Caco-2 (cell line): ENCODE measurements at regions not wholly inside any gene's neighbourhood (a gene's known extent, or its start where the extent isn't known, plus 50 kb on each side); places are given as distances from the start of the nearest gene placed in this dataset.

ENCODE experiments used
- BruUV-seq: library from RNA; stranded (reverse); fragments of 400-500 nt; replicated peaks from 2 replicates; lab custom pipeline; 2021; lab: Mats Ljungman, UMichigan
- CTCF ChIA-PET: fragments of 300-600 bp; sonication (Branson Sonifier 250); formaldehyde crosslinking; loops from one replicate; lab custom pipeline; 2022; ENCODE audit warnings: antibody characterized with exemption; lab: Charles Lee
- POLR2A ChIA-PET: fragments of 300-600 bp; sonication (Branson Sonifier 250); formaldehyde crosslinking; loops from one replicate; lab custom pipeline; 2022; ENCODE audit warnings: antibody characterized with exemption; lab: Charles Lee
- DNase-seq, 2 experiments: peaks; one replicate each; pipeline versions ENCODE4 v3.0.0 to v3.0.0-alpha.2; 2020 to 2022
- H3K27me3 ChIP-seq: replicated peaks from 2 replicates; pipeline ENCODE4 v1.6.0; 2011; ENCODE audit warnings: low read length; ENCODE audit not compliant: control insufficient read depth, insufficient read depth
- H3K36me3 ChIP-seq: 2 replicates; pipeline ENCODE4 v1.5.1; 2011; ENCODE audit warnings: low read length; ENCODE audit not compliant: control insufficient read depth, insufficient read depth
- H3K4me1 ChIP-seq: fragments of 250-450 bp; sonication (Bioruptor Pico); 2 replicates; pipeline ENCODE4 v1.5.1; 2020; ENCODE audit warnings: mild to moderate bottlenecking
- H3K4me3 ChIP-seq: 2 replicates; pipeline ENCODE4 v1.5.1; 2011; ENCODE audit warnings: low read depth, mild to moderate bottlenecking, control low read depth, low read length
- H3K9me3 ChIP-seq: fragments of 250-450 bp; sonication (Bioruptor Pico); 2 replicates; pipeline ENCODE4 v1.5.1; 2020; ENCODE audit warnings: mild to moderate bottlenecking, moderate library complexity
- H3K27ac Mint-ChIP-seq: one replicate; pipeline ENCODE4 v1.8.0; 2022; ENCODE audit warnings: mixed read lengths; ENCODE audit not compliant: unreplicated experiment
- H3K27me3 Mint-ChIP-seq: one replicate; pipeline ENCODE4 v1.8.0; 2022; ENCODE audit warnings: mixed read lengths; ENCODE audit not compliant: insufficient read depth, unreplicated experiment
- H3K36me3 Mint-ChIP-seq: one replicate; pipeline ENCODE4 v1.8.0; 2022; ENCODE audit warnings: mild to moderate bottlenecking, mixed read lengths; ENCODE audit not compliant: insufficient read depth, unreplicated experiment
- H3K4me1 Mint-ChIP-seq: one replicate; pipeline ENCODE4 v1.8.0; 2022; ENCODE audit warnings: low read depth, mixed read lengths; ENCODE audit not compliant: unreplicated experiment
- H3K4me3 Mint-ChIP-seq: one replicate; pipeline ENCODE4 v1.8.0; 2022; ENCODE audit warnings: mild to moderate bottlenecking, moderate library complexity, mixed read lengths; ENCODE audit not compliant: unreplicated experiment
- H3K9me3 Mint-ChIP-seq: one replicate; pipeline ENCODE4 v1.8.0; 2022; ENCODE audit warnings: mixed read lengths; ENCODE audit not compliant: unreplicated experiment
- CTCF ChIP-seq, 2 experiments: fragments of 200-600 bp in 1 of 2; IDR thresholded peaks; 1 replicate in 1 of 2; 2 replicates in 1 of 2; pipeline versions ENCODE4 v1.5.1 to v1.8.0; 2011 to 2022; ENCODE audit warnings: antibody characterized with exemption in 1 of 2, control low read depth in 1 of 2, inconsistent platforms in 1 of 2, low read depth in 1 of 2, low read length in 1 of 2, mild to moderate bottlenecking in 1 of 2, moderate library complexity in 1 of 2; ENCODE audit not compliant: insufficient read depth in 1 of 2, severe bottlenecking in 1 of 2, unreplicated experiment in 1 of 2
- intact Hi-C: fragments of 100-400 bp; cut with micrococcal nuclease; formaldehyde crosslinking; loops from one replicate; pipeline ENCODE4 v1.10.0; 2022; ENCODE audit not compliant: unreplicated experiment

GRCh38 chr1:57945045-57945444, 521.2 kb upstream of the DAB1 start:
- intact Hi-C loops = no loop called here
- TF ChIP-seq CTCF (IDR thresholded peaks at IDR 0.05; ENCODE audit: insufficient read depth in 1 of 2, low read depth in 1 of 2, low read length in 1 of 2, severe bottlenecking in 1 of 2, unreplicated experiment in 1 of 2) = no peak
- no peaks in the 10 kb centered on the region for H3K36me3 ChIP-seq
- Mint-ChIP-seq H3K4me1 (no peaks in the 10 kb centered on the region), H3K27ac (no peak overlapping the region), H3K27me3 (no peaks in the 10 kb centered on the region), H3K9me3 (no peaks in the 10 kb centered on the region), H3K36me3 (no peaks in the 10 kb centered on the region), H3K4me3 (no peak overlapping the region)
- H3K4me1 ChIP-seq = no peaks in the 10 kb centered on the region
- DNase-seq = no peak
- ChIA-PET POLR2A (no interaction called here), CTCF (no interaction called here)
- H3K27me3 ChIP-seq = no peaks in the 10 kb centered on the region
- BruUV-seq = no TSS peak
- no peak overlapping the region for H3K4me3 ChIP-seq
- no peaks in the 10 kb centered on the region for H3K9me3 ChIP-seq

- no peaks in the 10 kb centered on the region for H3K9me3 Mint-ChIP-seq
- ChIA-PET CTCF (no interaction called here), POLR2A (no interaction called here)
- H3K36me3 Mint-ChIP-seq = no peaks in the 10 kb centered on the region
- H3K4me3 ChIP-seq = no peak overlapping the region
- no peaks in the 10 kb centered on the region for H3K27me3 Mint-ChIP-seq
- TF ChIP-seq CTCF (IDR thresholded peaks at IDR 0.05; ENCODE audit: insufficient read depth in 1 of 2, low read depth in 1 of 2, low read length in 1 of 2, severe bottlenecking in 1 of 2, unreplicated experiment in 1 of 2) = no peak
- H3K4me3 Mint-ChIP-seq = no peak overlapping the region
- no peaks in the 10 kb centered on the region for H3K36me3 ChIP-seq
- no peaks in the 10 kb centered on the region for H3K4me1 Mint-ChIP-seq
- H3K4me1 ChIP-seq = no peaks in the 10 kb centered on the region
- intact Hi-C loops = no loop called here
- BruUV-seq = no TSS peak
- DNase-seq = no peak
- no peaks in the 10 kb centered on the region for H3K9me3 ChIP-seq
- H3K27me3 ChIP-seq = no peaks in the 10 kb centered on the region
- no peak overlapping the region for H3K27ac Mint-ChIP-seq
Observed at GRCh38 chr1:57943365-57943764, 519.5 kb upstream of the DAB1 start.

- no peak for TF ChIP-seq CTCF (IDR thresholded peaks at IDR 0.05; ENCODE audit: insufficient read depth in 1 of 2, low read depth in 1 of 2, low read length in 1 of 2, severe bottlenecking in 1 of 2, unreplicated experiment in 1 of 2)
- intact Hi-C loops = no loop called here
Observed at GRCh38 chr1:57934745-57935144, 510.9 kb upstream of the DAB1 start.

More at GRCh38 chr1:57934745-57935144, 510.9 kb upstream of the DAB1 start:
- H3K36me3 ChIP-seq = no peaks in the 10 kb centered on the region
- no peaks in the 10 kb centered on the region for H3K9me3 ChIP-seq
- peaks cover 5% of the 10 kb centered on the region for H3K27me3 Mint-ChIP-seq
- no peaks in the 10 kb centered on the region for H3K4me1 Mint-ChIP-seq
- H3K9me3 Mint-ChIP-seq = no peaks in the 10 kb centered on the region
- no peaks in the 10 kb centered on the region for H3K4me1 ChIP-seq
- CTCF ChIA-PET = no interaction called here
- POLR2A ChIA-PET = no interaction called here
- H3K36me3 Mint-ChIP-seq = no peaks in the 10 kb centered on the region
- no peak for DNase-seq
- H3K27me3 ChIP-seq = no peaks in the 10 kb centered on the region
- H3K27ac Mint-ChIP-seq = no peak overlapping the region
- no TSS peak for BruUV-seq
- no peak overlapping the region for H3K4me3 ChIP-seq
- H3K4me3 Mint-ChIP-seq = no peak overlapping the region
